Mesodermal cell (in vitro differentiated cells): ENCODE measurements at regions not wholly inside any gene's neighbourhood (a gene's known extent, or its start where the extent isn't known, plus 50 kb on each side); places are given as distances from the start of the nearest gene placed in this dataset.
A peak's percentile ranks its signal among the peaks of the same experiment; 100 is the strongest.
"Not testable (repeated sequence)": the region's sequence is repeated elsewhere in the genome, so short reads cannot be mapped to it uniquely, and the experiment has no call there.

Experiments
- H3K27ac ChIP-seq: 2 replicates; pipeline ENCODE4 v1.7.0; 2013; ENCODE audit warnings: mild to moderate bottlenecking, low read depth, low read length, moderate library complexity; ENCODE audit not compliant: severe bottlenecking
- H3K36me3 ChIP-seq: 2 replicates; pipeline ENCODE4 v1.7.1; 2013; ENCODE audit warnings: mild to moderate bottlenecking, low read length, moderate library complexity; ENCODE audit not compliant: control insufficient read depth, insufficient read depth
- H3K4me1 ChIP-seq: one replicate; pipeline ENCODE4 v1.7.1; 2013; ENCODE audit warnings: mild to moderate bottlenecking, low read length; ENCODE audit not compliant: insufficient read depth, control insufficient read depth, poor library complexity, severe bottlenecking
- H3K4me3 ChIP-seq: 2 replicates; pipeline ENCODE4 v1.7.0; 2013; ENCODE audit warnings: low read length, control low read depth, mild to moderate bottlenecking; ENCODE audit not compliant: insufficient read depth, poor library complexity, severe bottlenecking; ENCODE audit errors: extremely low read depth
- H3K9me3 ChIP-seq: 2 replicates; pipeline ENCODE4 v1.7.1; 2013; ENCODE audit warnings: mild to moderate bottlenecking, low read length, moderate library complexity; ENCODE audit not compliant: control insufficient read depth
- WGBS, 2 experiments: methylation state at CpG; one replicate each; pipeline ENCODE4 v1.1.5; 2013; ENCODE audit warnings: missing lambda C conversion rate in 2 of 2; ENCODE audit not compliant: insufficient coverage in 2 of 2; 5-methylcytosine and 5-hydroxymethylcytosine counted together

DNA sequence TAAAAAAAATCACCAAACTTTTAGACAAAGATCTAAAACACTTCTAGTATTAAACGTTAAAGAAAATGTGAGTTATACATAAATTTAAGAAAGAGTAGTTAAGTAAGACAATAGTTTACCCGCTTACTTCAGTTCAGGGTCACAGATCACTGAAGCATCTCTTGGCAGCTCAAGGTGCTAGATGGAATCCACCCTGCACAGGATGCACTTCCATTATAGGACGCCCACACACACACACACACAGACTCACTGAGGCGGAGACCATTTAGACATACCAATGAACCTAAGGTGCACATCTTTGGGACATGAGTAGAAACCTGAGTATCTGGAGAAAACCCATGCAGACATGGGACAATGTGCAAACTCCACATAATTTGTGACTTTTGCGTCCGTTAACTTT lies 630.6 kb upstream of the ZNF804A start:
- H3K27ac ChIP-seq = no peak overlapping the region
- 88 to 96% methylated on average over 1 to 4 of the region's 6 CpGs for WGBS, 2 experiments
- H3K4me3 ChIP-seq = no peak overlapping the region
- H3K4me1 ChIP-seq = no peaks in the 10 kb centered on the region
- H3K9me3 ChIP-seq = no peaks in the 10 kb centered on the region
- H3K36me3 ChIP-seq = no peaks in the 10 kb centered on the region

DNA sequence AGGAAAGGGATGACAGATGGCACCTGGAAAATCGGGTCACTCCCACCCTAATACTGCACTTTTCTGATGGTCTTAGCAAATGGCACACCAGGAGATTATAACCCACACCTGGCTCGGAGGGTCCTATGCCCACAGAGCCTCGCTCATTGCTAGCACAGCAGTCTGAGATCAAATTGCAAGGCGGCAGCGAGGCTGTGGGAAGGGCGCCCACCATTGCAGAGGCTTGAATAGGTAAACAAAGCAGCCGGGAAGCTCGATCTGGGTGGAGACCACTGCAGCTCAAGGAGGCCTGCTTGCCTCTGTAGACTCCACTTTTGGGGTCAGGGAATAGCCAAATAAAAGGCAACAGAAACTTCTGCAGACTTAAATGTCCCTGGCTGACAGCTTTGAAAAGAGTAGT lies 622.7 kb upstream of the ZNF804A start:
- not testable (repeated sequence) for H3K4me1 ChIP-seq, H3K36me3 ChIP-seq, H3K9me3 ChIP-seq, H3K27ac ChIP-seq, H3K4me3 ChIP-seq
- WGBS, 2 experiments = 94 to 96% methylated on average over 7 to 8 of the region's 8 CpGs

DNA sequence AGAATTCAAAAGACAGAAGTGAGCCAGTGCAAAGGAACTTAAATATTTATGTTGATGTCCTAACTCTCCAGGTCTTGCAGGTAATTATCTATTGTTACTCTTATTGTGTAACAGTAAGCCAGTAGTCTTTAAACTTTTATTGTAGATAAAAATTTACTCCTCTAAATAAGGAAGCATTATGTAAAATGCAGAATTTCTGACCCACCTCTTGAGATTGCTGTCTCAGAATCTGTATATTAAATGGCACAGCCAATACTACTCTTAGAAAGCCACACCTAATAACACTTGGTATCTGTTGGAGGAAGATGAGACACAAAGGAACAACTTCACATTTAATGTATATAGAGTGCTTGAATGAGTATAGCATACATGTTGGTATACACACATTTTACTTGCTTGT lies 613.5 kb upstream of the ZNF804A start:
- no peak overlapping the region for H3K27ac ChIP-seq
- no peaks in the 10 kb centered on the region for H3K4me1 ChIP-seq
- H3K9me3 ChIP-seq = no peaks in the 10 kb centered on the region
- no peak overlapping the region for H3K4me3 ChIP-seq
- no peaks in the 10 kb centered on the region for H3K36me3 ChIP-seq

DNA sequence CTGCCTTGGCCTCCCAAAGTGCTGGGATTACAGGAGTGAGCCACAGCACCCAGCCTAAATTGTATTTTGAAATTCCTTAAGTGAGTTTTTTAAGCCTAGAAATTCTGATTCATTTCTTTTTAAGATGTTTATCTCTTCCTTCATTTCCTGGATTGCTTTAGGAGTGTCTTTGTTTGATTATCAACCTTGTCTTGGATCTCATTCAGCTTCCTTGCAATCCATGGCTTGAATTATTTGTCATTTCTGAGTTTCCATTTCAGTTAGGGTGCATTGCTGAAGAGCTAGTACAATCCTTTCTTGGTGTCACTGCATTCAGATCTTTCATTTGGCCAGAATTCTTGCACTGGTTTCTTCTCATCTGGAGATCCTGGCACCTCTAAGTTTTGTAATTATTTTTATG lies 606.4 kb upstream of the ZNF804A start:
- no peak overlapping the region for H3K27ac ChIP-seq
- H3K4me3 ChIP-seq = no peak overlapping the region
- H3K9me3 ChIP-seq = no peaks in the 10 kb centered on the region
- H3K36me3 ChIP-seq = no peaks in the 10 kb centered on the region
- no peaks in the 10 kb centered on the region for H3K4me1 ChIP-seq

DNA sequence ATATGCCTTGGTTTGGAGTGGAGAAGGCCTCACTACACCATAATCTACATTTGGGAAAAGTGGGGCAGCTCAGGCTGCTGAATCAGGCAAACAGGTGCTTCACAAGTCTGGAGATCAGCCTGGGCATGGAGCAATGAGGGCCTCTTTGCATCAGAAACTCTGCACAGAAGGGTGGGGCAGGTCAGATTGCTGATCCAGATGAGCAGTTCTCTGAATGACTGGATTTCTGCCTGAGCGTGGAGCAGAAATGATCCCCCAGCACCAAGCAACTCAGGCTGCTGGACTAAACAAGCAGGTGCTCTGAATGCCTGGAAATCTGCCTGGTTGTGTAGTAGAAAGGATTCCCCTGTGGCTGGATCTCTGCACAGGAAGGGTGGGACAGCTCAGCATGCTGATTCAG lies 605.3 kb upstream of the ZNF804A start:
- Histone ChIP-seq H3K36me3 (no peaks in the 10 kb centered on the region), H3K4me3 (no peak overlapping the region), H3K4me1 (no peaks in the 10 kb centered on the region), H3K9me3 (no peaks in the 10 kb centered on the region), H3K27ac (no peak overlapping the region)
- 80% methylated on average over 1 of the region's 1 CpG for WGBS, 2 experiments

DNA sequence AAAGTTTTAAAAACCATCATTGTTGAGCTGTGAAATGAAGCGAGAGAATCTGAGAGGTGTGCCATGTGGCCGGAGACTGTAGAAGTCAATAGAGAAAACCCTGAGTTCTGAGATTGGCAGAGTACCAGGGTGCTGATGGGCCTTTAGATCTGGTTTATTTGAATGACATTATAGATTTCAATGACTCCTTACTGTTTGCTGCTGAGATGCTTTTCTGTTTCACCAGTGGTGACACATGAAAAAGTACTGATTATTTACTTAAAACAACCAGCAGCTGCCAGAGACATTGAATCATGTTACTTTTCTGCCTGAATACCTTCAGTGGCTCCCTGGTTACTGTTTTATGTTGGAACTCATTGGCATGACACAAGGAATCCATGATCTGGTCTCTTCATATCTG lies 602.7 kb upstream of the ZNF804A start:
- H3K4me3 ChIP-seq = no peak overlapping the region
- H3K9me3 ChIP-seq = no peaks in the 10 kb centered on the region
- WGBS, 2 experiments = 89 to 100% methylated on average over 2 of the region's 2 CpGs
- no peaks in the 10 kb centered on the region for H3K4me1 ChIP-seq
- no peaks in the 10 kb centered on the region for H3K36me3 ChIP-seq
- H3K27ac ChIP-seq = no peak overlapping the region

DNA sequence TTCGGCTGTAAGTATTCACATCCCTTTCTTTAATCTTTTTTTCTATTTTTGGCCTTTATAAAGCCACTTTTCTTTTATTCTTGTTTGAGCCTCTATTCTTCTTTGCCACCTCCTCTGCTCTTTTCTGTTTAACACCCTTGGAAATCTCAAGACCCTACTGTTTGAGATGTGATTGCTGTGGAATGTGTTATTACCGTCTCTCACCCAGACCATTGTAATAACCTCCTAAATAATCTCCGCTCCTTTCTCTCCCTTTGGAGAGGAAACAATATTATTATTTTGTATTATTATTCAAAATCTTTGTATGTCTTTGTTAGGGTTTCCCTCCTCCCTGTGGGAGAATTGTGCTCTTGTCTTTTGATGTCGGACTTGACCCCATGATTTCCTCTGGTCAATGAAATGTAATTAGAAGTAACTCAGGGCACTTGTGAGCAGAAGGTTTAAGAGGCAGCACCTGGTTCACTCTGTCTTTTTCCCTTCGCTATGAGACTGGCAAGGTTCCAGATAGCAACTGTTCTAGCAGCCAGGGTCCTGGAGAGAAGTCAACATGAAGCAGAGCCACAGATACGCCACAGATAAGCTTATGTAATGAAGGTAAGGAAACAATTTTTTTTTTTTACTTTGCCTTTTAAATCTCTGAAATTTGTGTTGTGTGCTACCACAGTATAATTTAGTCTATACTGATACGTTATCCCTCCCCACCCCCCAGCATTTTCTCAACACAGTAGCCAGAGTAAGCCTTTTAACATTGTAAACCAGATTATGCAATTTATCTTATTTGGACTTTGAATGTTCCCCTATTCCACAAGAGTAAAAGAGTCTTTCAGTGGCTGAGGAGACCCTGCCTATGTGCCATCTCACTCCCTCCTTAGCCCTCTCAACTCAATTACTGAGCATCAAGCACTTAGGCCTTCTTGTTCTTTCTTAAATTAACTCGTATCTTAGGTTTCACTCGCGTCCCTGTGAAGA lies 601.2 kb upstream of the ZNF804A start:
- Histone ChIP-seq H3K36me3 (no peaks in the 10 kb centered on the region), H3K4me1 (no peaks in the 10 kb centered on the region), H3K27ac (no peak overlapping the region), H3K4me3 (no peak overlapping the region), H3K9me3 (no peaks in the 10 kb centered on the region)
- 74 to 88% methylated on average over 2 to 5 of the region's 10 CpGs for WGBS, 2 experiments

DNA sequence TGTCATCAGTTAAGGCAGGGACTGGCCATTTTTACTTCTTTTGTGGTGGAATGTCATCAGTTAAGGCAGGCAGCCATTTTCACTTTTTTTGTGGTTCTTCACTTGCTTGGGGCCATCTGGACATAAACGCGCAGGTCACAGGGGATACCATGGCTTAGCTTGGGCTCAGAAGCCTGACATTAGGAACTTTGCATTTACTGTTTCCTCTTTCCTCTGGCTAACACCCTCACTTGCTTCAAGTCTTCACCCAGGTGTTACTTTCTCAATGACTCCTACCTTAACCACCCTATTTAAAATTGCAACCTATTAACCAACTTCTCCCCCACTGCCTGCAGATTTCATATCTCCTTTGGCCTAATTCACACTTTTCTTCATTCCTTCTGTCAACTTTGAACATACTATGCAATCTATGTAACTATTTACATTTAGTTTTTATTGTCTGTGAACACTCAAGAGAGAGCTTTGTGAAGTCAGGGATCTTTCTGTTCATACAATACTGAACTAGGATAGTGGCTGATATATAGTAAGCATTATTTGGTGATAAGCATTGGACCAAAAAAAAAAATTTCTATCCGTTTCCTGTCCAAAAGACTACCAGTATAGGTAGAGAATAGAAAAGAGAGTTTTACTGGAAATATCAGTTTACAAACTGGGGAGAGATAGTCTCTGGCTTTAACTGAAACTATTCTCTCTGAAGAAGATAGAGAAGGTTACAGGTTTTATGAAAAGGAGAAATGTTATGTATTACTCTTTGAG lies 600.1 kb upstream of the ZNF804A start:
- H3K4me3 ChIP-seq = no peak overlapping the region
- no peak overlapping the region for H3K27ac ChIP-seq
- no peaks in the 10 kb centered on the region for H3K36me3 ChIP-seq

DNA sequence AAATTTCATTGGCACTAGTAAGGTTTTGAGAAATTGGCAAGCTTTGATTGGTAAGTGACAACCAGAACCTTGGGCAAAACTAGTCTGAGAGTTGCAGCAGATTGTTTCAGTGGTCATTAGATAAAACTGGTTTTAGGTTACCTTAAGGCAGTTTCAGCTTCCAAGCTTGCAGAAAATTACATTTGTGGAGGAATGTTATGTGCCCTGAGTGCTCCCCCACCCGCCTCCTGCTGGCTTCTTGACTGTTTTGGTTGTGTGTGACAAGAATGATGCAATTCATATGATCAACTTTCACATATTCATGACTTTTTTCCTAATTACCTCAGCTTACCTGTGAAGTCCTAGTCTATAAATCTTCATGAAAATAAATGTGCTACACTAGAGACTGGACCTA lies 599.5 kb upstream of the ZNF804A start:
- H3K4me1 ChIP-seq = no peaks in the 10 kb centered on the region
- H3K4me3 ChIP-seq = no peak overlapping the region
- H3K9me3 ChIP-seq = no peaks in the 10 kb centered on the region
- no CpG with 5 or more reads among the region's 1 CpG for WGBS, 2 experiments
- H3K36me3 ChIP-seq = no peaks in the 10 kb centered on the region
- no peak overlapping the region for H3K27ac ChIP-seq

More for the DNA sequence above, 600.1 kb upstream of the ZNF804A start:
- WGBS, 2 experiments = 98 to 100% methylated on average over 2 to 3 of the region's 3 CpGs
- no peaks in the 10 kb centered on the region for H3K4me1 ChIP-seq
- no peaks in the 10 kb centered on the region for H3K9me3 ChIP-seq

DNA sequence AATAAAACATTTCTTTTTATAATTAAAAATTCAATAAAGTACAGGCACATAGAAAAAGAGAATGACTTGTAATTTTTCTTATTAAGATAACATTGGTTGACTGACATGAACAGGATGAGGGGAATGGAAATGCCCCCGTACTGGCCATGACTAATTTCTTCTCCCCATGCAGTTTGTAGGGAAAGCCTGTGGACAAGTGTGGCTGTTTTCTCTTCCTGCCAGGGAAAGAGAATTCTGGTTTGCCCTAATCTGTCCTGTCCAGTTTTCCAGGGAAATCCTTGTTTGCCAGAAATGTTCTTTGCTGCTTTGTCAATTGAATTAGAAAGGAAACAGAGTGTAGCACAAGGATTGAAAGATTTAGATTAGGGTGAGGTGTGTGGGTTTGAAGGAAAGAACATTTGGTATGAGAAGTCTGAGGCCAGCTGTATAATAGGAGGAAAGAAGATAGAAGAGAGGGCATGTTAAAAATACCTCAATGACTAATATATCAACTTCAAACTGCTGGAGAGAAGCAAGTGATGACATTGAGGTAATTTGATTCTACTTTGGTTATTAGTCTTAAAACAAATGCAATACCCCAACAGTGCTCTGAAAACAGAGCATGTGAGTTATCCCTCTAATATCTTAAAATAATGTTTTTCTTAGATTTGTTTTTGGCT lies 593.9 kb upstream of the ZNF804A start:
- no CpG with 5 or more reads among the region's 1 CpG for WGBS, 2 experiments
- peaks cover 10% of the 10 kb centered on the region for H3K4me1 ChIP-seq
- no peaks in the 10 kb centered on the region for H3K9me3 ChIP-seq
- H3K36me3 ChIP-seq = no peaks in the 10 kb centered on the region
- peak overlapping the region; percentile 79 for H3K27ac ChIP-seq
- H3K4me3 ChIP-seq = no peak overlapping the region
